NCI-H526 (cell line): ENCODE measurements at regions not wholly inside any gene's neighbourhood (a gene's known extent, or its start where the extent isn't known, plus 50 kb on each side); places are given as distances from the start of the nearest gene placed in this dataset.

ENCODE experiments used
- DNase-seq, 2 experiments: peaks; one replicate each; lab custom pipeline; 2025; lab: John Stamatoyannopoulos, UW

DNA sequence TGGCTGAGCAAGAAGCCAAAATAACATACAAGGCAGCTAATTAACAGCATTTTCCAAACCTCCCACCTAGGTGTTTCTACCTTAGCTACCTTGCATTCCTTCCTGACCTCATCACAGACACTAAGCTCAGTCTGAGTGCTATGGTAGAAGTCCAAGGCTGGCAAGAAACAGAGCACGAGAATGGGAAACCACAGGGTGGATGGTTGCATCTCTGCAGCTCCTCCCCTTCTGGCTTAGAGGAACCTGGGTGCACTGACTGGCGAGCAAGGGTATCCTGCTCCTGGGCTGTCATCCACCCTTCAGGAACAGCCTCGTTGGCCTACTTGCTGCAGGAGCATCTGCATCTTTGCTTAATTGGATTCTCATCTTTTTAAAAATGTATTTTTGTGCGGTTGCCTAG is 73.1 kb upstream of the KIRREL3 start:
- no peak for DNase-seq

- DNase-seq = peak in 1 of 2 experiments; percentile 52
These were observed 71.0 kb upstream of the KIRREL3 start for GRCh38 chr11:127071606-127072005.

DNA sequence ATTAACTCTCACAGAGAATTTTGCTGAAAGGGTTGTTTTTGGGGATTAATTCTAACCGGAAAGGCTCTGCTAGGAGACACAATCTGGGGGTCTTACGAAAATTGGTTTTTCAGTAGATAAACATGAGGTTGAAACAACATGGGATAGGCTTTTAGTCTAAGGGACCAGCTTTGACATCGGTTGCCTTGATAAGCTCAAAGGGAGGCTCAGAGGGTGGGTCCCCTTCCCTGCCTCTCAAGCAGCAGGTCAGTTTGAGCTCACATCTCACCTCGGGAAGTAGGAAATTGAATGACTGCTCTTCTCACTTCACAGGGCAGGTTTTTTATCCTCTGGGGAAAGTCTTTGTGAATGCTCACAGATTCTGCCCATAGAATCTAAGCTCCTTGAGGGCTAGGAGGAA is 70.2 kb upstream of the KIRREL3 start:
- DNase-seq = no peak

- DNase-seq = no peak
These were observed 66.0 kb upstream of the KIRREL3 start for GRCh38 chr11:127066401-127067090.

DNA sequence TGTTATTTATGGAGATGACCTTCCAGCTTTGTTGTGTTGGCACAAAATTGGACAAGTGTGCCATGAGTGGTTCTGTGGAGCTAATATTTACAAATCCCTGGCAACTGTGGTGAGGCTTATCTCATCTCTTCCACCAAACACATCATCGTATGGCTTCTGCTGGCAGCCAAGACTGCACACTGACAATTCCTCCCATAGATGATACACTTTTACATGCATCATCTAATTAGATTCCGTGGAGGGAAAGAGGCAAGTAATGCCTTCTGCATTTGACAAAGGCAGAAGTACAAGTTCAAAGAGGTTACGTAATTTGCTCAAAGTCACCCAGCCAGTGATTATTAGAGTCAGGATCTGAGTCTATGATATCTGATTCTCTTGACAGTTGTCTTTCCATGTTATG is 62.7 kb upstream of the KIRREL3 start:
- no peak for DNase-seq

GRCh38 chr11:127061947-127062346 is 61.4 kb upstream of the KIRREL3 start:
- DNase-seq = no peak

GRCh38 chr11:127059750-127060149 is 59.2 kb upstream of the KIRREL3 start:
- no peak for DNase-seq

GRCh38 chr11:127059286-127059685 is 58.7 kb upstream of the KIRREL3 start:
- DNase-seq = no peak

DNA sequence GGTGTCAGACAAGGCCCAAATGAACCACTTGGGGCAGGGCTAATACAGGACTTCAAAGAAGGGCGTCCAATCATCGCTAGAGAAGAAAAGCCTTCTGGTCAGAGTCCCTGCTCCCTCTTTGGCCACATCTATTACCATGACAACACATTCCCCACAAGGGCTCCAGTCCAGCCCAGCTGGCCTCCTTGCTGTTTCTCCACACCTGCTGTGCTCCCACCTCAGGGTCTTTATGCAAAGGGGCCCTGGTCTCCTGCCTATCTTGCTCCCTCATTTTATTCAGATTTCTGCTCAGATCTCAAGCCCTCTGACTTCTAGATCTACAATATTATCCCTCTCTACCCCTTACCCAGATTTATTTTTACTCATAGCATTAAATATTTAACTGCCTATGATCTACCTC is 58.0 kb upstream of the KIRREL3 start:
- no peak for DNase-seq

GRCh38 chr11:127057126-127057525 is 56.6 kb upstream of the KIRREL3 start:
- no peak for DNase-seq

GRCh38 chr11:127056338-127056971 is 55.9 kb upstream of the KIRREL3 start:
- DNase-seq = peak in 1 of 2 experiments; percentile 35

DNA sequence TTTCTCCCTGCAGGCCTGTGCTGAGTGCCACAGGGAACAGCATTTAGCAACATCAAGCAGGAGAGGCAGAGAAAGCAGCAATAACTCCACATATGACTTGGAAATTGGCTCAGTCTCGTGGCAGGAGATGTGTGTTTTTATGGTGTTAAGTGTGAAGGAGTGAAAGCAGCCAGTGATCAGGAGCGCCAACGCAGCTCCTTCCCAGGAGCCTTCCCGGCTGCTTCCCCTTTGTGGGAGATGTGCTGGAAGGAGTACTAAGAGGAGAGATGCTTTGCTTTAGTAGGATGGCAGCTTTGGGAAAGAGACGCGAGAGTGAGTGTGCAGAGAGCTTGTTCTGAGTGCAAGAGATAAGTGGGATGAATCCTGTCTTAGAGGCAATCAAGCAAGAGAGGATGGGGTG is 54.7 kb upstream of the KIRREL3 start:
- DNase-seq = no peak

DNA sequence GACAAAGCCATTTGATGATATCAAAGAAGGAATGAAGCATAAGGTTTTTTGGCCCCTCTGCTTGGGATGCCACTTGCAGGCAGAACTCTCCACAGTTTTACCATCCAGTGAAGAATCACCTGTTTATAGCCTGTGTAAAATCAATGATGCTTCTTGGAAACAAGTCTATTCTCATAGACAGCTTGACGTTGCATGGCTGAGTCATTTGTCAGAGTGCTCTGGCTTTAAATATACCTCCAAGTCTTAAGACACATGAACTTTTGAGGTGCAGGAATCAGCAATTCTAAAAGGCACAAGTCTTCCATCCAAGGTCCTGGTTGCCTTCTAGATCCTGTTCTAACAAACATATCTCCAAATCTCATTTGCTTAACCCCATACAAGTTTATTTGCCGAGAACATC is 53.6 kb upstream of the KIRREL3 start:
- no peak for DNase-seq

GRCh38 chr11:127052404-127052803 is 51.8 kb upstream of the KIRREL3 start:
- no peak for DNase-seq
